H1 (cell line): ENCODE measurements at regions not wholly inside any gene's neighbourhood (a gene's known extent, or its start where the extent isn't known, plus 50 kb on each side); places are given as distances from the start of the nearest gene placed in this dataset.

Experiments
- CTCF ChIA-PET: fragments of 300-600 bp; sonication (Branson Sonifier 250); formaldehyde crosslinking; loops from one replicate; lab custom pipeline; 2021; ENCODE audit not compliant: partially characterized antibody; lab: Charles Lee
- POLR2A ChIA-PET: fragments of 300-600 bp; sonication (Branson Sonifier 250); formaldehyde crosslinking; loops from one replicate; lab custom pipeline; 2021; ENCODE audit warnings: inconsistent platforms; ENCODE audit not compliant: partially characterized antibody; lab: Charles Lee
- DNase-seq, 2 experiments: peaks; one replicate each; pipeline versions ENCODE4 v3.0.0 to v3.0.0-alpha.2; 2010 to 2022; ENCODE audit warnings: low spot score in 2 of 2, low read depth in 1 of 2, mixed read lengths in 1 of 2
- FAIRE-seq: peaks from 2 replicates; lab custom pipeline; 2011; peaks lifted over from hg19 to GRCh38; lab: Jason Lieb, UNC
- H2AFZ ChIP-seq: 2 replicates; pipeline ENCODE4 v1.8.1; 2012; ENCODE audit warnings: low read length, inconsistent platforms
- H2AK5ac ChIP-seq: 2 replicates; pipeline ENCODE4 v1.6.1; 2013; ENCODE audit warnings: low read depth, low read length
- H2BK120ac ChIP-seq: replicated peaks from 2 replicates; pipeline ENCODE3; 2013; ENCODE audit warnings: low read depth, low read length, inconsistent platforms
- H2BK12ac ChIP-seq: 2 replicates; pipeline ENCODE4 v1.6.1; 2013; ENCODE audit warnings: low read depth, low read length
- H2BK15ac ChIP-seq: 2 replicates; pipeline ENCODE4 v1.6.1; 2013; ENCODE audit warnings: low read length
- H2BK20ac ChIP-seq: 2 replicates; pipeline ENCODE4 v1.6.1; 2013; ENCODE audit warnings: low read length
- H2BK5ac ChIP-seq: 2 replicates; pipeline ENCODE4 v1.6.1; 2013; ENCODE audit warnings: low read depth, low read length
- H3K14ac ChIP-seq: 2 replicates; pipeline ENCODE4 v1.6.1; 2013; ENCODE audit warnings: inconsistent platforms; ENCODE audit not compliant: insufficient read length
- H3K18ac ChIP-seq: 2 replicates; pipeline ENCODE4 v1.6.1; 2013; ENCODE audit warnings: low read length; ENCODE audit errors: extremely low read depth
- H3K23ac ChIP-seq: 2 replicates; pipeline ENCODE4 v1.6.1; 2013; ENCODE audit warnings: inconsistent platforms; ENCODE audit not compliant: insufficient read length
- H3K23me2 ChIP-seq: 2 replicates; pipeline ENCODE4 v1.6.1; 2013; ENCODE audit warnings: low read depth, low read length
- H3K27ac ChIP-seq: 2 replicates; pipeline ENCODE4 v1.6.1; 2011; ENCODE audit warnings: low read depth, low read length, inconsistent platforms
- H3K27me3 ChIP-seq, 4 experiments: replicated peaks in 1 of 4; 1 replicate in 1 of 4; 2 replicates in 3 of 4; pipeline versions ENCODE4 v1.6.1 to v1.8.1; 2011 to 2013; ENCODE audit warnings: low read length in 3 of 4, mild to moderate bottlenecking in 3 of 4, inconsistent platforms in 2 of 4, mixed read lengths in 2 of 4, moderate library complexity in 1 of 4; ENCODE audit not compliant: control insufficient read depth in 3 of 4, insufficient read depth in 3 of 4; ENCODE audit errors: extremely low read depth in 1 of 4
- H3K36me3 ChIP-seq, 4 experiments: 2 replicates each; pipeline versions ENCODE4 v1.6.1 to v1.8.1; 2011 to 2013; ENCODE audit warnings: mild to moderate bottlenecking in 4 of 4, low read length in 3 of 4, moderate library complexity in 2 of 4, control low read depth in 1 of 4, inconsistent platforms in 1 of 4; ENCODE audit not compliant: insufficient read depth in 4 of 4, control insufficient read depth in 2 of 4
- H3K4ac ChIP-seq: replicated peaks from 2 replicates; pipeline ENCODE3; 2013; ENCODE audit warnings: low read length, low read depth, mixed read lengths, inconsistent platforms; ENCODE audit not compliant: insufficient read length
- H3K4me1 ChIP-seq, 4 experiments: replicated peaks in 1 of 4; 1 replicate in 1 of 4; 2 replicates in 3 of 4; pipeline versions ENCODE4 v1.6.1 to v1.8.1; 2011 to 2013; ENCODE audit warnings: low read length in 3 of 4, inconsistent platforms in 2 of 4, mixed read lengths in 1 of 4; ENCODE audit not compliant: insufficient read depth in 4 of 4, control insufficient read depth in 3 of 4
- H3K4me2 ChIP-seq, 2 experiments: 2 replicates each; pipeline versions ENCODE4 v1.6.1 to v1.8.1; 2011 to 2013; ENCODE audit warnings: low read depth in 2 of 2, low read length in 2 of 2, control low read depth in 1 of 2, inconsistent platforms in 1 of 2, mild to moderate bottlenecking in 1 of 2; ENCODE audit not compliant: insufficient read depth in 1 of 2
- H3K4me3 ChIP-seq, 4 experiments: fragments of 200-600, 300-600 bp in 1 of 4; sonication (generic), shearing (Covaris generic), sonication (Bioruptor Twin) in 1 of 4; 2 replicates each; pipeline versions ENCODE4 v1.5.1 to v1.8.1; 2011 to 2016; ENCODE audit warnings: low read length in 4 of 4, low read depth in 3 of 4, control low read depth in 2 of 4, inconsistent platforms in 2 of 4, mild to moderate bottlenecking in 2 of 4, mixed read lengths in 1 of 4, moderate library complexity in 1 of 4; ENCODE audit not compliant: insufficient read depth in 2 of 4; ENCODE audit errors: extremely low read depth in 1 of 4
- H3K56ac ChIP-seq: replicated peaks from 2 replicates; pipeline ENCODE3; 2013; ENCODE audit warnings: low read depth, mild to moderate bottlenecking, mixed read lengths, low read length, inconsistent platforms; ENCODE audit not compliant: insufficient read length
- H3K79me1 ChIP-seq: 2 replicates; pipeline ENCODE4 v1.6.1; 2013; ENCODE audit warnings: low read depth, low read length, control low read depth
- H3K79me2 ChIP-seq, 2 experiments: 2 replicates each; pipeline versions ENCODE4 v1.6.1 to v1.8.1; 2012 to 2013; ENCODE audit warnings: low read length in 2 of 2, mild to moderate bottlenecking in 2 of 2, inconsistent platforms in 1 of 2; ENCODE audit not compliant: insufficient read depth in 2 of 2, control insufficient read depth in 1 of 2
- H3K9ac ChIP-seq, 4 experiments: replicated peaks in 1 of 4; 1 replicate in 1 of 4; 2 replicates in 3 of 4; pipeline versions ENCODE4 v1.6.1 to v1.8.1; 2011 to 2013; ENCODE audit warnings: low read depth in 3 of 4, low read length in 3 of 4, control low read depth in 2 of 4, mild to moderate bottlenecking in 2 of 4, moderate library complexity in 2 of 4, inconsistent platforms in 1 of 4; ENCODE audit errors: extremely low read depth in 1 of 4
- H3K9me3 ChIP-seq, 2 experiments: 2 replicates each; pipeline versions ENCODE4 v1.6.1 to v1.8.1; 2012 to 2013; ENCODE audit warnings: mild to moderate bottlenecking in 2 of 2, moderate library complexity in 2 of 2, control low read depth in 1 of 2, inconsistent platforms in 1 of 2, low read depth in 1 of 2, low read length in 1 of 2, mixed read lengths in 1 of 2; ENCODE audit not compliant: insufficient read depth in 2 of 2
- H4K20me1 ChIP-seq, 2 experiments: replicated peaks in 1 of 2; 2 replicates each; pipeline versions ENCODE3 to v1.8.1; 2011 to 2013; ENCODE audit warnings: inconsistent platforms in 2 of 2, low read length in 2 of 2, mild to moderate bottlenecking in 1 of 2; ENCODE audit not compliant: insufficient read depth in 2 of 2, control insufficient read depth in 1 of 2
- H4K5ac ChIP-seq: 2 replicates; pipeline ENCODE4 v1.6.1; 2013; ENCODE audit warnings: low read length, low read depth, mixed read lengths, inconsistent platforms; ENCODE audit not compliant: insufficient read length
- H4K8ac ChIP-seq: 2 replicates; pipeline ENCODE4 v1.8.0; 2013; ENCODE audit warnings: mild to moderate bottlenecking, moderate library complexity, low read length, inconsistent platforms; ENCODE audit not compliant: insufficient read depth; ENCODE audit errors: extremely low read depth
- H4K91ac ChIP-seq: replicated peaks from 2 replicates; pipeline ENCODE3; 2013; ENCODE audit warnings: low read length, mixed read lengths, inconsistent platforms; ENCODE audit not compliant: insufficient read length
- BACH1 ChIP-seq: IDR thresholded peaks from 2 replicates; pipeline ENCODE4 v1.6.1; 2012; ENCODE audit warnings: low read length, improper control_type of control experiment
- BRCA1 ChIP-seq: IDR thresholded peaks from 2 replicates; pipeline ENCODE4 v1.6.1; 2012; ENCODE audit warnings: low read depth, low read length, improper control_type of control experiment
- CREB1 ChIP-seq: IDR thresholded peaks from 2 replicates; pipeline ENCODE4 v1.6.1; 2012; ENCODE audit warnings: inconsistent platforms
- GTF2F1 ChIP-seq: IDR thresholded peaks from 2 replicates; pipeline ENCODE4 v1.6.1; 2012; ENCODE audit warnings: low read depth, low read length, improper control_type of control experiment, borderline replicate concordance
- KDM1A ChIP-seq: fragments of 200-600, 300-600 bp; sonication (generic); IDR thresholded peaks from 2 replicates; pipeline ENCODE4 v1.7.1; 2016; ENCODE audit warnings: mild to moderate bottlenecking, low read length, borderline replicate concordance
- NANOG ChIP-seq: IDR thresholded peaks from 2 replicates; pipeline ENCODE4 v1.6.1; 2011; ENCODE audit warnings: low read length, low read depth, mild to moderate bottlenecking, inconsistent platforms; ENCODE audit not compliant: insufficient read depth, poor library complexity, severe bottlenecking
- POLR2AphosphoS5 ChIP-seq: IDR thresholded peaks from 2 replicates; pipeline ENCODE4 v1.6.1; 2011; ENCODE audit warnings: low read depth, low read length
- RFX5 ChIP-seq: IDR thresholded peaks from 2 replicates; pipeline ENCODE4 v1.6.1; 2011; ENCODE audit warnings: low read depth, low read length, improper control_type of control experiment, borderline replicate concordance
- RNF2 ChIP-seq: fragments of 200-900, 300-1000 bp; sonication (generic); IDR thresholded peaks from 2 replicates; pipeline ENCODE4 v1.7.1; 2016; ENCODE audit warnings: borderline replicate concordance, low read depth, mild to moderate bottlenecking, antibody characterized with exemption, low read length; ENCODE audit not compliant: poor library complexity, severe bottlenecking; ENCODE audit errors: missing control alignments
- TAF1 ChIP-seq: IDR thresholded peaks from 2 replicates; pipeline ENCODE4 v1.6.1; 2011; ENCODE audit warnings: mild to moderate bottlenecking, low read depth, low read length
- TEAD4 ChIP-seq: IDR thresholded peaks from 2 replicates; pipeline ENCODE4 v1.6.1; 2012; ENCODE audit warnings: low read depth, low read length, inconsistent platforms, mixed read lengths

- H3K4me3 ChIP-seq: no peak overlapping the region
- H3K9ac ChIP-seq: no peak overlapping the region
- no peaks in the 10 kb centered on the region for H3K36me3 ChIP-seq
- H3K4me2 ChIP-seq: no peak overlapping the region
- DNase-seq (no peak), FAIRE-seq (no peak)
- H2AFZ ChIP-seq: no peak overlapping the region
- H3K23ac ChIP-seq: no peak overlapping the region
- H3K9me3 ChIP-seq: peaks cover 0 to 5% of the 10 kb centered on the region in 2 experiments; a peak in 1 of 4 replicates
- H3K18ac ChIP-seq: no peak overlapping the region
- no peak overlapping the region for H2BK15ac ChIP-seq
- ChIA-PET POLR2A (no interaction called here), CTCF (interaction anchor here (0.7 kb wide), 1 partner anchor 9 kb away, joined by 3 read pairs; no protein-coding TSS in a partner anchor)
- no peak overlapping the region for H2AK5ac ChIP-seq
- H3K4me1 ChIP-seq: no peaks in the 10 kb centered on the region
- no peak overlapping the region for H2BK5ac ChIP-seq
- H4K20me1 ChIP-seq: no peaks in the 10 kb centered on the region
- no peaks in the 10 kb centered on the region for H3K23me2 ChIP-seq
- TF ChIP-seq TEAD4 (no peak), RNF2 (no peak), BACH1 (no peak), BRCA1 (no peak), GTF2F1 (no peak), NANOG (no peak), TAF1 (no peak), RFX5 (no peak), POLR2AphosphoS5 (no peak), KDM1A (no peak), CREB1 (no peak)
- no peak overlapping the region for H2BK12ac ChIP-seq
- no peaks in the 10 kb centered on the region for H3K27me3 ChIP-seq
- H4K8ac ChIP-seq: no peak overlapping the region
- no peak overlapping the region for H4K5ac ChIP-seq
- H3K4ac ChIP-seq: no peak overlapping the region
- H3K56ac ChIP-seq: no peak overlapping the region
- no peaks in the 10 kb centered on the region for H3K79me1 ChIP-seq
- no peak overlapping the region for H2BK120ac ChIP-seq
- no peak overlapping the region for H3K27ac ChIP-seq
- H3K79me2 ChIP-seq: no peaks in the 10 kb centered on the region
- H4K91ac ChIP-seq: no peak overlapping the region
- H3K14ac ChIP-seq: no peak overlapping the region
- no peak overlapping the region for H2BK20ac ChIP-seq
Observed at GRCh38 chr2:11995456-11995855, 249.0 kb downstream of the LPIN1 start.
